GM23338 (cell line): ENCODE measurements at regions not wholly inside any gene's neighbourhood (a gene's known extent, or its start where the extent isn't known, plus 50 kb on each side); places are given as distances from the start of the nearest gene placed in this dataset.

Experiments used
- ATAC-seq: fragments of 200-7000 bp; cut with Tn5 transposase; 3 replicates; pipeline ENCODE4 v1.9.1; 2020
- DNase-seq: peaks from one replicate; pipeline ENCODE4 v3.0.0-alpha.2; 2015; ENCODE audit warnings: low spot score
- H2AFZ ChIP-seq: fragments of 200-600 bp; sonication (generic); 2 replicates; pipeline ENCODE4 v1.8.0; 2016; ENCODE audit warnings: antibody characterized with exemption, mild to moderate bottlenecking, moderate library complexity
- H3F3A ChIP-seq: fragments of 200-600 bp; sonication (generic); replicated peaks from 2 replicates; pipeline ENCODE4 v1.8.0; 2017; ENCODE audit warnings: antibody characterized with exemption, mixed run types, low read depth
- H3K27ac ChIP-seq: fragments of 200-600 bp; sonication (generic); 2 replicates; pipeline ENCODE4 v1.6.1; 2016; ENCODE audit warnings: low read depth
- H3K27me3 ChIP-seq: fragments of 200-600 bp; sonication (generic); 2 replicates; pipeline ENCODE4 v1.8.0; 2016; ENCODE audit warnings: mild to moderate bottlenecking, mixed run types, moderate library complexity; ENCODE audit not compliant: insufficient read depth
- H3K36me3 ChIP-seq: fragments of 200-600 bp; sonication (generic); 2 replicates; pipeline ENCODE4 v1.8.0; 2016; ENCODE audit warnings: mild to moderate bottlenecking; ENCODE audit not compliant: insufficient read depth
- H3K4me1 ChIP-seq: fragments of 200-600 bp; sonication (generic); 2 replicates; pipeline ENCODE4 v1.8.0; 2016; ENCODE audit warnings: mild to moderate bottlenecking, moderate library complexity; ENCODE audit not compliant: insufficient read depth
- H3K4me2 ChIP-seq: fragments of 200-600 bp; sonication (generic); 2 replicates; pipeline ENCODE4 v1.7.1; 2017; ENCODE audit warnings: mixed run types
- H3K4me3 ChIP-seq: fragments of 200-600 bp; sonication (generic); 2 replicates; pipeline ENCODE4 v1.6.1; 2016; ENCODE audit warnings: mixed run types
- H3K79me2 ChIP-seq: fragments of 200-600 bp; sonication (generic); replicated peaks from 2 replicates; pipeline ENCODE4 v1.8.0; 2017; ENCODE audit warnings: mild to moderate bottlenecking; ENCODE audit not compliant: insufficient read depth
- H3K9me2 ChIP-seq: fragments of 200-600 bp; sonication (generic); 2 replicates; pipeline ENCODE4 v1.8.0; 2017; ENCODE audit not compliant: insufficient read depth
- H4K20me1 ChIP-seq: fragments of 200-600 bp; sonication (generic); replicated peaks from 2 replicates; pipeline ENCODE4 v1.8.0; 2017; ENCODE audit warnings: mild to moderate bottlenecking; ENCODE audit not compliant: insufficient read depth
- H3K27ac Mint-ChIP-seq: 2 replicates; pipeline ENCODE4 v1.8.0; 2020; ENCODE audit warnings: inconsistent platforms, mild to moderate bottlenecking, moderate library complexity, mixed read lengths
- H3K27me3 Mint-ChIP-seq: 3 replicates; pipeline ENCODE4 v1.8.0; 2022; ENCODE audit warnings: low read depth, mild to moderate bottlenecking, moderate library complexity, mixed read lengths, inconsistent platforms; ENCODE audit not compliant: insufficient read depth, poor library complexity
- H3K36me3 Mint-ChIP-seq: 3 replicates; pipeline ENCODE4 v1.8.0; 2021; ENCODE audit warnings: low read depth, mild to moderate bottlenecking, inconsistent platforms, moderate library complexity, mixed read lengths
- H3K4me1 Mint-ChIP-seq: 3 replicates; pipeline ENCODE4 v1.8.0; 2020; ENCODE audit warnings: mild to moderate bottlenecking, inconsistent platforms, mixed read lengths
- H3K4me3 Mint-ChIP-seq: 3 replicates; pipeline ENCODE4 v1.8.0; 2021; ENCODE audit warnings: moderate library complexity, mild to moderate bottlenecking, inconsistent platforms, mixed read lengths
- H3K9me3 Mint-ChIP-seq: 3 replicates; pipeline ENCODE4 v1.8.0; 2020; ENCODE audit warnings: moderate library complexity, mild to moderate bottlenecking, inconsistent platforms, mixed read lengths
- CREB1 ChIP-seq: fragments of 250-450 bp; sonication (Bioruptor Pico); IDR thresholded peaks from 2 replicates; pipeline ENCODE4 v1.5.0; 2020; ENCODE audit warnings: low read depth, mild to moderate bottlenecking, moderate library complexity
- EZH2 ChIP-seq: fragments of 200-600 bp; sonication (generic); IDR thresholded peaks from one replicate; pipeline ENCODE4 v1.8.0; 2017; ENCODE audit warnings: antibody characterized with exemption, mild to moderate bottlenecking, low read depth; ENCODE audit not compliant: unreplicated experiment
- EZH2phosphoT487 ChIP-seq: fragments of 200-600 bp; sonication (generic); IDR thresholded peaks from one replicate; pipeline ENCODE4 v1.8.1; 2018; ENCODE audit warnings: antibody characterized with exemption; ENCODE audit not compliant: unreplicated experiment
- JUNB ChIP-seq: IDR thresholded peaks from one replicate; pipeline ENCODE4 v1.6.1; 2016; ENCODE audit warnings: antibody characterized with exemption; ENCODE audit not compliant: unreplicated experiment
- NANOG ChIP-seq: IDR thresholded peaks from 2 replicates; pipeline ENCODE4 v1.6.1; 2016; ENCODE audit warnings: antibody characterized with exemption, borderline replicate concordance
- POLR2AphosphoS5 ChIP-seq: IDR thresholded peaks from 2 replicates; pipeline ENCODE4 v1.6.1; 2016; ENCODE audit warnings: antibody characterized with exemption, low read depth
- ZNF331 ChIP-seq: fragments of 250-450 bp; sonication (Bioruptor Pico); IDR thresholded peaks from 2 replicates; pipeline ENCODE4 v1.5.0; 2020; ENCODE audit warnings: low read depth, mild to moderate bottlenecking, moderate library complexity
- TF ChIP-seq, protein P1 (sequence below): fragments of 250-450 bp; sonication (Bioruptor Pico); IDR thresholded peaks from 2 replicates; pipeline ENCODE4 v1.5.0; 2020; ENCODE audit warnings: mild to moderate bottlenecking, moderate library complexity

GRCh38 chr4:112946127-112946526, 103.3 kb upstream of the ANK2 start:
- H3K36me3 ChIP-seq: no peaks in the 10 kb centered on the region
- Mint-ChIP-seq H3K4me1 (peaks cover 7% of the 10 kb centered on the region; the same call in 2 of the 3 replicates), H3K36me3 (peaks cover 4% of the 10 kb centered on the region; the same call in 2 of the 3 replicates), H3K9me3 (no peaks in the 10 kb centered on the region), H3K27me3 (peaks cover 7% of the 10 kb centered on the region), H3K4me3 (no peak overlapping the region), H3K27ac (no peak overlapping the region)
- H3K4me2 ChIP-seq: no peak overlapping the region
- no peak for DNase-seq
- no peaks in the 10 kb centered on the region for H4K20me1 ChIP-seq
- H3F3A ChIP-seq: no peaks in the 10 kb centered on the region
- H3K27ac ChIP-seq: no peak overlapping the region
- H3K27me3 ChIP-seq: no peaks in the 10 kb centered on the region
- no peaks in the 10 kb centered on the region for H3K79me2 ChIP-seq
- no peak overlapping the region for H3K4me3 ChIP-seq
- no peak overlapping the region for H2AFZ ChIP-seq
- no peaks in the 10 kb centered on the region for H3K9me2 ChIP-seq
- H3K4me1 ChIP-seq: no peaks in the 10 kb centered on the region
- TF ChIP-seq EZH2phosphoT487 (no peak), EZH2 (no peak), ZNF331 (CRISPR knock-in tag) (no peak)
- ATAC-seq: peak; percentile 79

DNA sequence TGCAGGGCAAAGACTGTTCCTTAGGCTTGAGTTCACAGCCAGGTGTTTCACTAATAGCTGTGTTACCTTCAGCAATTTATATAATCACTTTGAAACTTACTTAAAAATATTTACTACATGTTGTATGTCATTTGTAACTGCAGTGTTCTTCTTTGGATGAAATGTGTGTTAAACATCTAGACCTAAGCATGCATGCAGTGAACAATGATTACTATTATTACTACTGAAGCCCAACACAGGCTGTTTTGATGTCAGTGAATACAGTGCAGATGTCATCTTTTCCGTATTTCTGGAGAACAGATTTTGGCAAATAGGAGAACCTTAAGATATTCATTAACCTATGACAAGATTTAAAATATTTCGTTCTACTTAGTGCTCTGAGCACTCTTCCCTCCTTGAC, 101.8 kb upstream of the ANK2 start:
- no peak overlapping the region for H3K4me2 ChIP-seq
- no peaks in the 10 kb centered on the region for H3K79me2 ChIP-seq
- peaks cover 7% of the 10 kb centered on the region; the same call in 2 of the 3 replicates for H3K4me1 Mint-ChIP-seq
- H3K36me3 ChIP-seq: no peaks in the 10 kb centered on the region
- H3K27ac Mint-ChIP-seq: no peak overlapping the region; the same call in 1 of the 2 replicates
- no peak overlapping the region for H2AFZ ChIP-seq
- H3K27ac ChIP-seq: no peak overlapping the region
- TF ChIP-seq CREB1: no peak
- TF ChIP-seq EZH2: no peak
- TF ChIP-seq POLR2AphosphoS5: no peak
- no peak for TF ChIP-seq JUNB
- TF ChIP-seq, protein P1, sequence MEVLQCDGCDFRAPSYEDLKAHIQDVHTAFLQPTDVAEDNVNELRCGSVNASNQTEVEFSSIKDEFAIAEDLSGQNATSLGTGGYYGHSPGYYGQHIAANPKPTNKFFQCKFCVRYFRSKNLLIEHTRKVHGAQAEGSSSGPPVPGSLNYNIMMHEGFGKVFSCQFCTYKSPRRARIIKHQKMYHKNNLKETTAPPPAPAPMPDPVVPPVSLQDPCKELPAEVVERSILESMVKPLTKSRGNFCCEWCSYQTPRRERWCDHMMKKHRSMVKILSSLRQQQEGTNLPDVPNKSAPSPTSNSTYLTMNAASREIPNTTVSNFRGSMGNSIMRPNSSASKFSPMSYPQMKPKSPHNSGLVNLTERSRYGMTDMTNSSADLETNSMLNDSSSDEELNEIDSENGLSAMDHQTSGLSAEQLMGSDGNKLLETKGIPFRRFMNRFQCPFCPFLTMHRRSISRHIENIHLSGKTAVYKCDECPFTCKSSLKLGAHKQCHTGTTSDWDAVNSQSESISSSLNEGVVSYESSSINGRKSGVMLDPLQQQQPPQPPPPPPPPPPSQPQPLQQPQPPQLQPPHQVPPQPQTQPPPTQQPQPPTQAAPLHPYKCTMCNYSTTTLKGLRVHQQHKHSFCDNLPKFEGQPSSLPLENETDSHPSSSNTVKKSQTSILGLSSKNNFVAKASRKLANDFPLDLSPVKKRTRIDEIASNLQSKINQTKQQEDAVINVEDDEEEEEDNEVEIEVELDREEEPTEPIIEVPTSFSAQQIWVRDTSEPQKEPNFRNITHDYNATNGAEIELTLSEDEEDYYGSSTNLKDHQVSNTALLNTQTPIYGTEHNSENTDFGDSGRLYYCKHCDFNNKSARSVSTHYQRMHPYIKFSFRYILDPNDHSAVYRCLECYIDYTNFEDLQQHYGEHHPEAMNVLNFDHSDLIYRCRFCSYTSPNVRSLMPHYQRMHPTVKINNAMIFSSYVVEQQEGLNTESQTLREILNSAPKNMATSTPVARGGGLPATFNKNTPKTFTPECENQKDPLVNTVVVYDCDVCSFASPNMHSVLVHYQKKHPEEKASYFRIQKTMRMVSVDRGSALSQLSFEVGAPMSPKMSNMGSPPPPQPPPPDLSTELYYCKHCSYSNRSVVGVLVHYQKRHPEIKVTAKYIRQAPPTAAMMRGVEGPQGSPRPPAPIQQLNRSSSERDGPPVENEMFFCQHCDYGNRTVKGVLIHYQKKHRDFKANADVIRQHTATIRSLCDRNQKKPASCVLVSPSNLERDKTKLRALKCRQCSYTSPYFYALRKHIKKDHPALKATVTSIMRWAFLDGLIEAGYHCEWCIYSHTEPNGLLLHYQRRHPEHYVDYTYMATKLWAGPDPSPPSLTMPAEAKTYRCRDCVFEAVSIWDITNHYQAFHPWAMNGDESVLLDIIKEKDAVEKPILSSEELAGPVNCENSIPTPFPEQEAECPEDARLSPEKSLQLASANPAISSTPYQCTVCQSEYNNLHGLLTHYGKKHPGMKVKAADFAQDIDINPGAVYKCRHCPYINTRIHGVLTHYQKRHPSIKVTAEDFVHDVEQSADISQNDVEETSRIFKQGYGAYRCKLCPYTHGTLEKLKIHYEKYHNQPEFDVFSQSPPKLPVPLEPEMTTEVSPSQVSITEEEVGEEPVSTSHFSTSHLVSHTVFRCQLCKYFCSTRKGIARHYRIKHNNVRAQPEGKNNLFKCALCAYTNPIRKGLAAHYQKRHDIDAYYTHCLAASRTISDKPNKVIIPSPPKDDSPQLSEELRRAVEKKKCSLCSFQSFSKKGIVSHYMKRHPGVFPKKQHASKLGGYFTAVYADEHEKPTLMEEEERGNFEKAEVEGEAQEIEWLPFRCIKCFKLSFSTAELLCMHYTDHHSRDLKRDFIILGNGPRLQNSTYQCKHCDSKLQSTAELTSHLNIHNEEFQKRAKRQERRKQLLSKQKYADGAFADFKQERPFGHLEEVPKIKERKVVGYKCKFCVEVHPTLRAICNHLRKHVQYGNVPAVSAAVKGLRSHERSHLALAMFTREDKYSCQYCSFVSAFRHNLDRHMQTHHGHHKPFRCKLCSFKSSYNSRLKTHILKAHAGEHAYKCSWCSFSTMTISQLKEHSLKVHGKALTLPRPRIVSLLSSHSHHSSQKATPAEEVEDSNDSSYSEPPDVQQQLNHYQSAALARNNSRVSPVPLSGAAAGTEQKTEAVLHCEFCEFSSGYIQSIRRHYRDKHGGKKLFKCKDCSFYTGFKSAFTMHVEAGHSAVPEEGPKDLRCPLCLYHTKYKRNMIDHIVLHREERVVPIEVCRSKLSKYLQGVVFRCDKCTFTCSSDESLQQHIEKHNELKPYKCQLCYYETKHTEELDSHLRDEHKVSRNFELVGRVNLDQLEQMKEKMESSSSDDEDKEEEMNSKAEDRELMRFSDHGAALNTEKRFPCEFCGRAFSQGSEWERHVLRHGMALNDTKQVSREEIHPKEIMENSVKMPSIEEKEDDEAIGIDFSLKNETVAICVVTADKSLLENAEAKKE (CRISPR knock-in tag): no peak
- no peak for TF ChIP-seq NANOG
- H3K27me3 Mint-ChIP-seq: peaks cover 7% of the 10 kb centered on the region
- no peak overlapping the region for H3K4me3 ChIP-seq
- no peaks in the 10 kb centered on the region for H3F3A ChIP-seq
- no peaks in the 10 kb centered on the region for H3K4me1 ChIP-seq
- ATAC-seq (no peak), DNase-seq (no peak)
- no peaks in the 10 kb centered on the region for H4K20me1 ChIP-seq
- H3K4me3 Mint-ChIP-seq: no peak overlapping the region
- H3K27me3 ChIP-seq: no peaks in the 10 kb centered on the region
- H3K36me3 Mint-ChIP-seq: peaks cover 4% of the 10 kb centered on the region; the same call in 2 of the 3 replicates
- no peaks in the 10 kb centered on the region for H3K9me3 Mint-ChIP-seq
- no peaks in the 10 kb centered on the region for H3K9me2 ChIP-seq
